Type B pancreatic cell (in vitro differentiated cells): ENCODE measurements at regions not wholly inside any gene's neighbourhood (a gene's known extent, or its start where the extent isn't known, plus 50 kb on each side); places are given as distances from the start of the nearest gene placed in this dataset.
"Not testable (repeated sequence)": the region's sequence is repeated elsewhere in the genome, so short reads cannot be mapped to it uniquely, and the experiment has no call there.

Experiments
- DNase-seq: peaks from one replicate; pipeline ENCODE4 v3.0.0; 2021; ENCODE audit warnings: mixed read lengths; ENCODE audit not compliant: unreplicated experiment; ENCODE audit errors: extremely low spot score
- H3K27ac Mint-ChIP-seq: 2 replicates; pipeline ENCODE4 v1.8.0; 2021; ENCODE audit warnings: mild to moderate bottlenecking, mixed read lengths
- H3K27me3 Mint-ChIP-seq: 2 replicates; pipeline ENCODE4 v1.8.0; 2021; ENCODE audit warnings: mixed read lengths
- H3K36me3 Mint-ChIP-seq: 2 replicates; pipeline ENCODE4 v1.8.0; 2021; ENCODE audit warnings: mixed read lengths
- H3K4me1 Mint-ChIP-seq: one replicate; pipeline ENCODE4 v1.8.0; 2021; ENCODE audit warnings: mixed read lengths; ENCODE audit not compliant: unreplicated experiment
- H3K4me3 Mint-ChIP-seq: 2 replicates; pipeline ENCODE4 v1.8.0; 2021; ENCODE audit warnings: mild to moderate bottlenecking, mixed read lengths
- H3K9me3 Mint-ChIP-seq: 2 replicates; pipeline ENCODE4 v1.8.0; 2021; ENCODE audit warnings: mixed read lengths
- CTCF ChIP-seq: fragments of 200-600 bp; sonication (generic); conservative IDR thresholded peaks from 2 replicates; pipeline ENCODE4 v1.5.0; 2021; ENCODE audit warnings: antibody characterized with exemption, mild to moderate bottlenecking

GRCh38 chr6:131460614-131461000 is 112.4 kb upstream of the ARG1 start:
- peaks cover 10% of the 10 kb centered on the region for H3K4me1 Mint-ChIP-seq
- no peak overlapping the region for H3K4me3 Mint-ChIP-seq

GRCh38 chr6:131469130-131469529 is 103.9 kb upstream of the ARG1 start:
- TF ChIP-seq CTCF: no peak
- no peak overlapping the region for H3K27ac Mint-ChIP-seq
- DNase-seq: no peak
- peaks cover 5% of the 10 kb centered on the region for H3K36me3 Mint-ChIP-seq
- no peaks in the 10 kb centered on the region for H3K4me1 Mint-ChIP-seq
- H3K9me3 Mint-ChIP-seq: peaks cover 15% of the 10 kb centered on the region
- peaks cover 7% of the 10 kb centered on the region for H3K27me3 Mint-ChIP-seq
- no peak overlapping the region for H3K4me3 Mint-ChIP-seq

More at GRCh38 chr6:131460614-131461000, 112.4 kb upstream of the ARG1 start:
- H3K9me3 Mint-ChIP-seq: peaks cover 4% of the 10 kb centered on the region
- TF ChIP-seq CTCF: no peak
- no peak overlapping the region for H3K27ac Mint-ChIP-seq
- peaks cover 10% of the 10 kb centered on the region for H3K27me3 Mint-ChIP-seq
- no peaks in the 10 kb centered on the region for H3K36me3 Mint-ChIP-seq
- DNase-seq: no peak

- H3K36me3 Mint-ChIP-seq: peaks cover 5% of the 10 kb centered on the region
- TF ChIP-seq CTCF: no peak
- no peak overlapping the region for H3K4me3 Mint-ChIP-seq
- H3K27ac Mint-ChIP-seq: no peak overlapping the region
- no peak for DNase-seq
- peaks cover 7% of the 10 kb centered on the region for H3K27me3 Mint-ChIP-seq
- H3K4me1 Mint-ChIP-seq: no peaks in the 10 kb centered on the region
- peaks cover 15% of the 10 kb centered on the region for H3K9me3 Mint-ChIP-seq
These were observed 102.5 kb upstream of the ARG1 start for GRCh38 chr6:131470534-131470933.

GRCh38 chr6:131471331-131471730 is 101.7 kb upstream of the ARG1 start:
- H3K36me3 Mint-ChIP-seq: peaks cover 5% of the 10 kb centered on the region
- no peaks in the 10 kb centered on the region for H3K4me1 Mint-ChIP-seq
- peaks cover 7% of the 10 kb centered on the region for H3K27me3 Mint-ChIP-seq
- TF ChIP-seq CTCF: no peak
- H3K9me3 Mint-ChIP-seq: peaks cover 15% of the 10 kb centered on the region
- H3K27ac Mint-ChIP-seq: no peak overlapping the region
- no peak overlapping the region for H3K4me3 Mint-ChIP-seq
- no peak for DNase-seq

- H3K4me1 Mint-ChIP-seq, H3K4me3 Mint-ChIP-seq, H3K27me3 Mint-ChIP-seq, H3K27ac Mint-ChIP-seq, H3K36me3 Mint-ChIP-seq, DNase-seq: not testable (repeated sequence)
- H3K9me3 Mint-ChIP-seq: peaks cover 14% of the 10 kb centered on the region
These were observed 99.7 kb upstream of the ARG1 start for GRCh38 chr6:131473303-131473702.

GRCh38 chr6:131476362-131476761 is 96.7 kb upstream of the ARG1 start:
- H3K27me3 Mint-ChIP-seq: no peaks in the 10 kb centered on the region
- H3K4me1 Mint-ChIP-seq: peaks cover 12% of the 10 kb centered on the region
- no peak for TF ChIP-seq CTCF
- no peak overlapping the region for H3K4me3 Mint-ChIP-seq
- H3K27ac Mint-ChIP-seq: no peak overlapping the region
- H3K9me3 Mint-ChIP-seq: no peaks in the 10 kb centered on the region
- DNase-seq: no peak
- no peaks in the 10 kb centered on the region for H3K36me3 Mint-ChIP-seq

- H3K4me1 Mint-ChIP-seq: peaks cover 12% of the 10 kb centered on the region
These were observed 94.2 kb upstream of the ARG1 start for GRCh38 chr6:131478740-131479211.

More at GRCh38 chr6:131478740-131479211, 94.2 kb upstream of the ARG1 start:
- peak overlapping the region; percentile 39 for H3K27ac Mint-ChIP-seq
- H3K36me3 Mint-ChIP-seq, H3K27me3 Mint-ChIP-seq, H3K9me3 Mint-ChIP-seq, DNase-seq, H3K4me3 Mint-ChIP-seq: not testable (repeated sequence)
